K562 (cell line): ENCODE measurements at regions not wholly inside any gene's neighbourhood (a gene's known extent, or its start where the extent isn't known, plus 50 kb on each side); places are given as distances from the start of the nearest gene placed in this dataset.

Experiments used
- ATAC-seq: fragments of 200-7000 bp; cut with Tn5 transposase; 3 replicates; pipeline ENCODE4 v1.9.1; 2020; ENCODE audit warnings: moderate library complexity
- BruUV-seq: library from RNA; stranded (reverse); fragments of 400-500 nt; replicated peaks from 2 replicates; lab custom pipeline; 2021; lab: Mats Ljungman, UMichigan
- CTCF ChIA-PET: fragments of 300-600 bp; formaldehyde crosslinking; extraction: SDS; loops from one replicate; lab custom pipeline; 2021; ENCODE audit warnings: low intra/inter-chr PET ratio; lab: Yijun Ruan, JAX
- POLR2A ChIA-PET: fragments of 300-600, 350-650 bp; sonication (Branson Sonifier 250); formaldehyde crosslinking; extraction: SDS; loops from one replicate; lab custom pipeline; 2021; ENCODE audit warnings: antibody characterized with exemption, inconsistent platforms; lab: Yijun Ruan, JAX
- DNase-seq, 4 experiments: peaks; one replicate each; pipeline versions ENCODE4 v3.0.0 to v3.0.0-alpha.2; 2011 to 2018; ENCODE audit warnings: low spot score in 3 of 4, mixed read lengths in 3 of 4; ENCODE audit errors: extremely low read depth in 1 of 4
- FAIRE-seq: peaks from 2 replicates; lab custom pipeline; 2011; peaks lifted over from hg19 to GRCh38; lab: Jason Lieb, UNC
- H2AFZ ChIP-seq: 2 replicates; pipeline ENCODE4 v1.6.0; 2011; ENCODE audit warnings: low read depth, low read length, control low read depth, inconsistent platforms
- H3K27ac ChIP-seq: fragments of 200-600 bp; 3 replicates; pipeline ENCODE4 v1.8.0; 2011; ENCODE audit warnings: low read depth, mild to moderate bottlenecking, control low read depth, inconsistent platforms, low read length, moderate library complexity, mixed read lengths; ENCODE audit errors: extremely low read depth
- H3K27me3 ChIP-seq, 2 experiments: fragments of 300-600 bp in 1 of 2; 2 replicates in 1 of 2; 3 replicates in 1 of 2; pipeline versions ENCODE4 v1.6.0 to v1.8.0; 2011; ENCODE audit warnings: inconsistent platforms in 2 of 2, low read length in 2 of 2, mild to moderate bottlenecking in 1 of 2, mixed read lengths in 1 of 2, moderate library complexity in 1 of 2; ENCODE audit not compliant: control insufficient read depth in 2 of 2, insufficient read depth in 2 of 2
- H3K36me3 ChIP-seq: fragments of 300-600 bp; 3 replicates; pipeline ENCODE4 v1.8.0; 2011; ENCODE audit warnings: mild to moderate bottlenecking, low read length, inconsistent platforms; ENCODE audit not compliant: control insufficient read depth, insufficient read depth
- H3K4me1 ChIP-seq, 2 experiments: fragments of 200-600 bp in 1 of 2; replicated peaks in 1 of 2; 2 replicates in 1 of 2; 3 replicates in 1 of 2; pipeline versions ENCODE4 v1.5.1 to v1.8.0; 2011; ENCODE audit warnings: inconsistent platforms in 2 of 2, low read length in 2 of 2, mild to moderate bottlenecking in 1 of 2, mixed read lengths in 1 of 2, moderate library complexity in 1 of 2; ENCODE audit not compliant: control insufficient read depth in 2 of 2, insufficient read depth in 2 of 2
- H3K4me2 ChIP-seq: 2 replicates; pipeline ENCODE4 v1.6.1; 2011; ENCODE audit warnings: low read length, control low read depth, inconsistent platforms, mixed read lengths; ENCODE audit not compliant: insufficient read depth
- H3K4me3 ChIP-seq: fragments of 200-600 bp; sonication (generic), shearing (Covaris generic); 2 replicates; pipeline ENCODE4 v1.5.1; 2016; ENCODE audit warnings: control low read depth, inconsistent platforms
- H3K79me2 ChIP-seq: fragments of 200-600 bp; 3 replicates; pipeline ENCODE4 v1.8.0; 2011; ENCODE audit warnings: low read length, inconsistent platforms; ENCODE audit not compliant: control insufficient read depth, insufficient read depth
- H3K9ac ChIP-seq, 2 experiments: 2 replicates each; pipeline versions ENCODE4 v1.6.0 to v1.6.1; 2011; ENCODE audit warnings: low read depth in 2 of 2, low read length in 2 of 2, control low read depth in 1 of 2, inconsistent platforms in 1 of 2, mild to moderate bottlenecking in 1 of 2, mixed read lengths in 1 of 2; ENCODE audit not compliant: insufficient read depth in 1 of 2
- H3K9me1 ChIP-seq: one replicate; pipeline ENCODE4 v1.6.0; 2011; ENCODE audit warnings: inconsistent platforms, mild to moderate bottlenecking, low read length, moderate library complexity; ENCODE audit not compliant: control insufficient read depth, insufficient read depth
- H3K9me3 ChIP-seq: replicated peaks from 2 replicates; pipeline ENCODE4 v1.5.1; 2011; ENCODE audit warnings: low read depth, low read length, inconsistent platforms; ENCODE audit not compliant: control insufficient read depth, insufficient read depth
- H4K20me1 ChIP-seq: replicated peaks from 2 replicates; pipeline ENCODE4 v1.6.1; 2011; ENCODE audit warnings: low read length, inconsistent platforms, mixed read lengths; ENCODE audit not compliant: control insufficient read depth, insufficient read depth
- CSDE1 ChIP-seq, 2 experiments: fragments of 450-650 bp; IDR thresholded peaks; 2 replicates each; pipeline ENCODE4 v1.6.1; 2016; ENCODE audit warnings: mild to moderate bottlenecking in 1 of 2
- FOXK1 ChIP-seq: sonication (generic); formaldehyde crosslinking; IDR thresholded peaks from 2 replicates; pipeline ENCODE4 v1.8.0; 2022; ENCODE audit warnings: missing genetic modification reagents, mild to moderate bottlenecking, borderline replicate concordance
- HNRNPH1 ChIP-seq: fragments of 200-400 bp; formaldehyde crosslinking; optimal IDR thresholded peaks from 2 replicates; pipeline ENCODE3; 2017; ENCODE audit warnings: low read depth, mild to moderate bottlenecking, low read length, moderate library complexity
- HOMEZ ChIP-seq: fragments of 250-450 bp; sonication (Bioruptor Pico); IDR thresholded peaks from 2 replicates; pipeline ENCODE4 v1.4.0; 2020; ENCODE audit warnings: mild to moderate bottlenecking, moderate library complexity
- LCOR ChIP-seq: sonication (generic); formaldehyde crosslinking; IDR thresholded peaks from 2 replicates; pipeline ENCODE4 v1.8.0; 2022; ENCODE audit warnings: mild to moderate bottlenecking, missing genetic modification reagents
- MLLT1 ChIP-seq, 2 experiments: fragments of 450-650 bp; IDR thresholded peaks; 2 replicates each; pipeline ENCODE4 v1.6.1; 2016
- NFIX ChIP-seq: fragments of 250-450 bp; sonication (Bioruptor Pico); IDR thresholded peaks from 2 replicates; pipeline ENCODE4 v1.4.0; 2020; ENCODE audit warnings: low read depth, mild to moderate bottlenecking, moderate library complexity
- SP2 ChIP-seq: IDR thresholded peaks from 2 replicates; pipeline ENCODE4 v1.6.1; 2011; ENCODE audit warnings: mild to moderate bottlenecking, low read depth, low read length, moderate library complexity; ENCODE audit not compliant: poor library complexity, severe bottlenecking; ENCODE audit errors: extremely low read depth
- TBP ChIP-seq: optimal IDR thresholded peaks from 2 replicates; pipeline ENCODE3; 2011; ENCODE audit warnings: low read depth, low read length, improper control_type of control experiment
- TEAD4 ChIP-seq, 2 experiments: sonication (generic) in 1 of 2; formaldehyde crosslinking in 1 of 2; IDR thresholded peaks; 2 replicates each; pipeline versions ENCODE4 v1.6.1 to v1.8.0; 2012 to 2022; ENCODE audit warnings: borderline replicate concordance in 1 of 2, inconsistent platforms in 1 of 2, low read length in 1 of 2, mild to moderate bottlenecking in 1 of 2, missing genetic modification reagents in 1 of 2
- TRIM24 ChIP-seq, 2 experiments: fragments of 450-650 bp; IDR thresholded peaks; 2 replicates each; pipeline ENCODE4 v1.6.1; 2016
- ZNF263 ChIP-seq: sonication (generic); formaldehyde crosslinking; IDR thresholded peaks from 2 replicates; pipeline ENCODE4 v1.8.0; 2022; ENCODE audit warnings: mild to moderate bottlenecking, missing genetic modification reagents, borderline replicate concordance
- ZNF766 ChIP-seq: fragments of 200-800 bp; sonication (Bioruptor generic); conservative IDR thresholded peaks from 2 replicates; pipeline ENCODE4 v1.6.1; 2016; ENCODE audit warnings: missing genetic modification characterization, missing compliant biosample characterization
- ZNF780A ChIP-seq: fragments of 250-450 bp; sonication (Bioruptor Pico); IDR thresholded peaks from 2 replicates; pipeline ENCODE4 v1.5.0; 2021; ENCODE audit warnings: mild to moderate bottlenecking
- WGBS: fragments of 100-300 bp; shearing (Covaris generic); methylation state at CpG from one replicate; pipeline ENCODE4 v1.1.6; 2016; ENCODE audit warnings: low coverage, mixed read lengths; ENCODE audit not compliant: insufficient coverage; ENCODE audit errors: missing lambda C conversion rate; 5-methylcytosine and 5-hydroxymethylcytosine counted together
- in situ Hi-C: fragments of 300-500 bp; cut with MboI; formaldehyde crosslinking; loops from 4 replicates; pipeline ENCODE4 v1.15.0; 2018; ENCODE audit warnings: inconsistent platforms, mixed read lengths
- intact Hi-C: fragments of 100-400 bp; cut with micrococcal nuclease; formaldehyde crosslinking; loops from 2 replicates; pipeline ENCODE4 v1.14.2; 2022

GRCh38 chr4:132384709-132385108 lies 764.4 kb upstream of the PCDH10 start:
- 0% methylated on average over 2 of the region's 2 CpGs for WGBS
- Histone ChIP-seq H3K27ac (no peak overlapping the region), H3K4me1 (no peaks in the 10 kb centered on the region), H3K27me3 (no peaks in the 10 kb centered on the region), H2AFZ (no peak overlapping the region), H3K36me3 (no peaks in the 10 kb centered on the region), H4K20me1 (no peaks in the 10 kb centered on the region), H3K4me3 (no peak overlapping the region), H3K9ac (no peak overlapping the region), H3K79me2 (no peaks in the 10 kb centered on the region), H3K4me2 (no peak overlapping the region), H3K9me3 (no peaks in the 10 kb centered on the region), H3K9me1 (no peaks in the 10 kb centered on the region)
- intact Hi-C loops (no loop called here), in situ Hi-C loops (no loop called here)
- POLR2A ChIA-PET, result no interaction called here
- DNase-seq, result no peak
- ATAC-seq, result no peak
- no peak for TF ChIP-seq ZNF780A (CRISPR knock-in tag)
- no peak for TF ChIP-seq CSDE1 (IDR thresholded peaks at IDR 0.05)
- TF ChIP-seq ZNF263 (CRISPR knock-in tag), result no peak
- TF ChIP-seq TEAD4 (IDR thresholded peaks at IDR 0.05; ENCODE audit: low read length), result no peak
- TF ChIP-seq TEAD4 (CRISPR knock-in tag; IDR thresholded peaks at IDR 0.05; ENCODE audit: borderline replicate concordance), result no peak
- TF ChIP-seq TRIM24 (IDR thresholded peaks at IDR 0.05), result no peak
- no peak for TF ChIP-seq ZNF766 (CRISPR knock-in tag)
- TF ChIP-seq SP2, result no peak
- no peak for TF ChIP-seq NFIX (CRISPR knock-in tag)
- no peak for TF ChIP-seq TBP
- no peak for TF ChIP-seq LCOR (CRISPR knock-in tag)
- no peak for TF ChIP-seq FOXK1 (CRISPR knock-in tag)
- no peak for TF ChIP-seq HNRNPH1
- TF ChIP-seq HOMEZ (CRISPR knock-in tag), result no peak
- no peak for TF ChIP-seq MLLT1 (IDR thresholded peaks at IDR 0.05)
- no TSS peak for BruUV-seq
- no peak for FAIRE-seq
- CTCF ChIA-PET, result no interaction called here
